Lung (tissue), 11 donors: ENCODE measurements at regions not wholly inside any gene's neighbourhood (a gene's known extent, or its start where the extent isn't known, plus 50 kb on each side); places are given as distances from the start of the nearest gene placed in this dataset.
"Not testable (repeated sequence)": the region's sequence is repeated elsewhere in the genome, so short reads cannot be mapped to it uniquely, and the experiment has no call there.

Experiments
- ATAC-seq: fragments of 200-7000 bp; cut with Tn5 transposase; one replicate; pipeline ENCODE4 v1.9.1; 2020; ENCODE audit warnings: moderate number of reproducible peaks; ENCODE audit not compliant: insufficient read depth, low FRiP score
- DNase-seq, 3 donors: peaks; one replicate each; pipeline ENCODE4 v3.0.0-alpha.2; 2013 to 2017
- H3K27ac ChIP-seq, 2 donors: one replicate each; pipeline ENCODE4 v1.5.1; 2013; ENCODE audit warnings: mild to moderate bottlenecking in 2 of 2, moderate library complexity in 2 of 2, control low read depth in 1 of 2, inconsistent platforms in 1 of 2, low read depth in 1 of 2, low read length in 1 of 2
- H3K27me3 ChIP-seq, 3 donors: one replicate each; pipeline ENCODE4 v1.5.1; 2013; ENCODE audit warnings: low read length in 2 of 3; ENCODE audit not compliant: control insufficient read depth in 3 of 3, insufficient read depth in 3 of 3
- H3K36me3 ChIP-seq, 4 donors: one replicate each; pipeline ENCODE4 v1.5.1; 2013; ENCODE audit warnings: low read length in 4 of 4, mild to moderate bottlenecking in 1 of 4, moderate library complexity in 1 of 4; ENCODE audit not compliant: control insufficient read depth in 4 of 4, insufficient read depth in 4 of 4
- H3K4me1 ChIP-seq, 5 donors: one replicate each; pipeline ENCODE4 v1.5.1; 2013; ENCODE audit warnings: low read length in 5 of 5, mild to moderate bottlenecking in 2 of 5, moderate library complexity in 1 of 5; ENCODE audit not compliant: control insufficient read depth in 5 of 5, insufficient read depth in 5 of 5
- H3K4me3 ChIP-seq: one replicate; pipeline ENCODE4 v1.5.1; 2013; ENCODE audit warnings: mild to moderate bottlenecking, control low read depth, moderate library complexity
- H3K9ac ChIP-seq, 2 donors: one replicate each; pipeline ENCODE4 v1.5.1; 2013; ENCODE audit warnings: low read length in 2 of 2, control low read depth in 1 of 2; ENCODE audit not compliant: insufficient read depth in 1 of 2
- H3K9me3 ChIP-seq, 4 donors: one replicate each; pipeline ENCODE4 v1.5.1; 2013; ENCODE audit warnings: low read length in 3 of 4, mild to moderate bottlenecking in 1 of 4, moderate library complexity in 1 of 4; ENCODE audit not compliant: control insufficient read depth in 4 of 4, insufficient read depth in 3 of 4
- WGBS, 2 donors: extraction: QIAGEN DNeasy Blood & Tissue Kit; methylation state at CpG; one replicate each; pipeline ENCODE4 v1.1.7; 2013; 5-methylcytosine and 5-hydroxymethylcytosine counted together
- TF ChIP-seq, protein P1 (sequence below): IDR thresholded peaks from 2 replicates; pipeline ENCODE4 v1.5.1; 2012; ENCODE audit warnings: mild to moderate bottlenecking; ENCODE audit errors: control extremely low read depth, extremely low read depth
- donor health status: control.
- donor health status: control.
- donor health status: Bipolar disorder and iron deficiency.
- donor health status: healthy.
- donor health status: DM: yes; HTN: yes; CAD: no.

DNA sequence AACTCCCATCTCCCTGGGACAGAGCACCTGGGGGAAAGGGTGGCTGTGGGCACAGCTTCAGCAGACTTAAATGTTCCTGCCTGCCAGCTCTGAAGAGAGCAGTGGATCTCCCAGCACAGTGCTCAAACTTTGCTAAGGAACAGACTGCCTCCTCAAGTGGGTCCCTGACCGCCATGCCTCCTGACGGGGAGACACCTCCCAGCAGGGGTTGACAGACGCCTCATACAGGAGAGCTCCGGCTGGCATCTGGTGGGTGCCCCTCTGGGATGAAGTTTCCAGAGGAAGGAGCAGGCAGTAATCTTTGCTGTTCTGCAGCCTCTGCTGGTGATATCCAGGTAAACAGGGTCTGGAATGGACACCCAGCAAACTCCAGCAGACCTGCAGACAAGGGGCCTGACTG is 206.9 kb upstream of the NUDT10 start:
- not testable (repeated sequence) for ATAC-seq, H3K4me1 ChIP-seq, H3K4me3 ChIP-seq, H3K9me3 ChIP-seq, H3K36me3 ChIP-seq, DNase-seq, H3K9ac ChIP-seq, H3K27ac ChIP-seq, H3K27me3 ChIP-seq
- WGBS, 2 donors = 91 to 97% methylated on average over 4 of the region's 4 CpGs

DNA sequence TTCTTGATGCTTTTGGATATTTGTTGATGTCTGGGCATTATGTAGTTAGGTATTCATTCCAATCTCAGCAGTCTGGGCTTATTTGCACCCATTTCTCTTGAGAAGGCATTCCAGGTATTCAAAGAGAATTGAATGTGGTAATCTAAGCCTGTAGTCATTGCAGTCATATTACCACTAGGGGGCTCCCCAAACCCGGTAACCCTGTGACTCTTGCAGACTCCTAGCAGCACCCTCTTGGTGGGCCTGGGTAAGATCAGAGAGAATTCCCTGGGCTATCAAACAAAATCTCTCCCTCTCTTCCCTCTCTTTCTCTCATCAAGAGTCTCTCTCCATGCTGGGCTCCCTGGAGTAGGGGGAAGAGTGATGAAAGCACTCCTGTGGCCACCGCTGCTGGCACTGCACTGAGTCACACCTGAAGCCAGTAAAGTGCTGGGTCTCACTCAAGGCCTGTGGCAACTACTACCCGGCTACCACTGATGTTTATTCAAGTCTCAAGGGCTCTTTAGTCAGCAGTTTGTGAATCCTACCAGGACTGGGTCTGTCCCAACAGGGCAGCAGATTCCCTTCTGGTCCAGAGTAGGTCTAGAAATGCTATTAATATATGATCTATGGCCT is 187.7 kb upstream of the NUDT10 start:
- Histone ChIP-seq H3K27me3 (peaks cover 0 to 9% (median 7%) of the 10 kb centered on the region in 3 donors), H3K9me3 (no peaks in the 10 kb centered on the region), H3K9ac (no peak overlapping the region), H3K36me3 (no peaks in the 10 kb centered on the region), H3K27ac (no peak overlapping the region), H3K4me1 (no peaks in the 10 kb centered on the region), H3K4me3 (no peak overlapping the region)
- 21 to 29% methylated on average over 3 of the region's 3 CpGs for WGBS, 2 donors
- peak; percentile 77 for ATAC-seq
- DNase-seq = peak; percentile 39 to 50 (median 47)
- TF ChIP-seq, protein P1, sequence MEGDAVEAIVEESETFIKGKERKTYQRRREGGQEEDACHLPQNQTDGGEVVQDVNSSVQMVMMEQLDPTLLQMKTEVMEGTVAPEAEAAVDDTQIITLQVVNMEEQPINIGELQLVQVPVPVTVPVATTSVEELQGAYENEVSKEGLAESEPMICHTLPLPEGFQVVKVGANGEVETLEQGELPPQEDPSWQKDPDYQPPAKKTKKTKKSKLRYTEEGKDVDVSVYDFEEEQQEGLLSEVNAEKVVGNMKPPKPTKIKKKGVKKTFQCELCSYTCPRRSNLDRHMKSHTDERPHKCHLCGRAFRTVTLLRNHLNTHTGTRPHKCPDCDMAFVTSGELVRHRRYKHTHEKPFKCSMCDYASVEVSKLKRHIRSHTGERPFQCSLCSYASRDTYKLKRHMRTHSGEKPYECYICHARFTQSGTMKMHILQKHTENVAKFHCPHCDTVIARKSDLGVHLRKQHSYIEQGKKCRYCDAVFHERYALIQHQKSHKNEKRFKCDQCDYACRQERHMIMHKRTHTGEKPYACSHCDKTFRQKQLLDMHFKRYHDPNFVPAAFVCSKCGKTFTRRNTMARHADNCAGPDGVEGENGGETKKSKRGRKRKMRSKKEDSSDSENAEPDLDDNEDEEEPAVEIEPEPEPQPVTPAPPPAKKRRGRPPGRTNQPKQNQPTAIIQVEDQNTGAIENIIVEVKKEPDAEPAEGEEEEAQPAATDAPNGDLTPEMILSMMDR = peak; percentile 6

DNA sequence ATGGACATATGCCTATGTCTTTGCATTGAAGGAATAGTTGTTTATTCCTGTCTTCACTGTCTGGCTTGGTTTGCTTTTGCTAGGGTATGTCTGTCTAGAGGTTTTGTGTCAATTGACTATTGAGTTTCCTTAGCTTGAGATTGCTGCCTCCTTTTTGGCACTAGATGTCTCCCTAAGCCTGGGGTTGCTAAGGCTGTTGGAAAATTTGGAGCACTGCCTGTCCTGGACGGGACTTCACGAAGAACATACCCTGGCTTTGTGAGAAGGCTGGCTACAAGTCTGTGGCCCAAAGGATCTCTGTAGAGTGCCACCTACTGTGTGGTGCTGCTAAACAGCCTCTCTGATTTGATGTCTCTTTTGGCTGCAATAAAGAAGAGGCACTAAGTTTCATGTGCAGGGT is 183.8 kb upstream of the NUDT10 start:
- 22 to 26% methylated on average over 2 of the region's 2 CpGs for WGBS, 2 donors
- no peaks in the 10 kb centered on the region for H3K36me3 ChIP-seq
- TF ChIP-seq, protein P1 = no peak
- H3K4me3 ChIP-seq = no peak overlapping the region
- peaks cover 0 to 2% (median 2%) of the 10 kb centered on the region in 3 donors for H3K27me3 ChIP-seq
- H3K27ac ChIP-seq = no peak overlapping the region
- no peaks in the 10 kb centered on the region for H3K9me3 ChIP-seq
- H3K4me1 ChIP-seq = no peaks in the 10 kb centered on the region
- H3K9ac ChIP-seq = no peak overlapping the region
- DNase-seq (peak; percentile 24 to 61 (median 39)), ATAC-seq (no peak)

DNA sequence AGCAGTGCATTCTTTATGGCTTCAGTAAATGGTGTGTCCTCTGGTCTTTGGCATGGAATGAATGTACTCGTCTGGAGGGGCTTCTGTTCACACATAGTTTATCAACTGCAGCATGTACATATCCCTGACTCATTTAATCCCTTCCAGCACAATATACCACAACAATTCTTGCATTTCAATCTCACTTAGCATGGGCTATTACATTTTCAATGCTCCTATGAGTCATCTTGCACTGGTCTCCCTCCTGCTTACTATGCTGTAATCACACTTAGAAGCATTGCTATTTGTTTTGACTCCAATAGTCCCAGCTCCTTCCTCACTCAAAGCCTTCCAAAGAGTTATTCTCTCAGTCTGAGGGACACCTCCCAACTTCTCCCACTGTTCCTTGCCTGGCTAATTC is 180.9 kb upstream of the NUDT10 start:
- ATAC-seq (no peak), DNase-seq (no peak)
- WGBS, 2 donors = 43 to 73% methylated on average over 1 of the region's 1 CpG
- TF ChIP-seq, protein P1 = no peak
- Histone ChIP-seq H3K4me3 (no peak overlapping the region), H3K27me3 (peaks cover 1 to 5% (median 3%) of the 10 kb centered on the region in 3 donors), H3K27ac (no peak overlapping the region), H3K9ac (no peak overlapping the region), H3K4me1 (no peaks in the 10 kb centered on the region), H3K36me3 (no peaks in the 10 kb centered on the region), H3K9me3 (peaks cover 0 to 2% (median 0%) of the 10 kb centered on the region in 4 donors)
